GM23338 (cell line): ENCODE measurements at regions not wholly inside any gene's neighbourhood (a gene's known extent, or its start where the extent isn't known, plus 50 kb on each side); places are given as distances from the start of the nearest gene placed in this dataset.

Source experiments
- EZH2 ChIP-seq: fragments of 200-600 bp; sonication (generic); IDR thresholded peaks from one replicate; pipeline ENCODE4 v1.8.0; 2017; ENCODE audit warnings: antibody characterized with exemption, mild to moderate bottlenecking, low read depth; ENCODE audit not compliant: unreplicated experiment
- EZH2phosphoT487 ChIP-seq: fragments of 200-600 bp; sonication (generic); IDR thresholded peaks from one replicate; pipeline ENCODE4 v1.8.1; 2018; ENCODE audit warnings: antibody characterized with exemption; ENCODE audit not compliant: unreplicated experiment
- JUNB ChIP-seq: IDR thresholded peaks from one replicate; pipeline ENCODE4 v1.6.1; 2016; ENCODE audit warnings: antibody characterized with exemption; ENCODE audit not compliant: unreplicated experiment
- POLR2AphosphoS5 ChIP-seq: IDR thresholded peaks from 2 replicates; pipeline ENCODE4 v1.6.1; 2016; ENCODE audit warnings: antibody characterized with exemption, low read depth
- ZNF462 ChIP-seq: fragments of 250-450 bp; sonication (Bioruptor Pico); IDR thresholded peaks from 2 replicates; pipeline ENCODE4 v1.5.0; 2020; ENCODE audit warnings: mild to moderate bottlenecking, moderate library complexity
- TF ChIP-seq, protein P1 (sequence below), 2 experiments: fragments of 200-600 bp in 1 of 2; sonication (generic) in 1 of 2; conservative IDR thresholded peaks; 2 replicates each; pipeline versions ENCODE4 v1.5.1 to v1.6.1; 2016 to 2017; ENCODE audit warnings: antibody characterized with exemption in 2 of 2, low read depth in 2 of 2, mild to moderate bottlenecking in 2 of 2, moderate library complexity in 1 of 2
- TF ChIP-seq, protein P2 (sequence below): IDR thresholded peaks from one replicate; pipeline ENCODE4 v1.6.1; 2018; ENCODE audit warnings: antibody characterized with exemption; ENCODE audit not compliant: unreplicated experiment

DNA sequence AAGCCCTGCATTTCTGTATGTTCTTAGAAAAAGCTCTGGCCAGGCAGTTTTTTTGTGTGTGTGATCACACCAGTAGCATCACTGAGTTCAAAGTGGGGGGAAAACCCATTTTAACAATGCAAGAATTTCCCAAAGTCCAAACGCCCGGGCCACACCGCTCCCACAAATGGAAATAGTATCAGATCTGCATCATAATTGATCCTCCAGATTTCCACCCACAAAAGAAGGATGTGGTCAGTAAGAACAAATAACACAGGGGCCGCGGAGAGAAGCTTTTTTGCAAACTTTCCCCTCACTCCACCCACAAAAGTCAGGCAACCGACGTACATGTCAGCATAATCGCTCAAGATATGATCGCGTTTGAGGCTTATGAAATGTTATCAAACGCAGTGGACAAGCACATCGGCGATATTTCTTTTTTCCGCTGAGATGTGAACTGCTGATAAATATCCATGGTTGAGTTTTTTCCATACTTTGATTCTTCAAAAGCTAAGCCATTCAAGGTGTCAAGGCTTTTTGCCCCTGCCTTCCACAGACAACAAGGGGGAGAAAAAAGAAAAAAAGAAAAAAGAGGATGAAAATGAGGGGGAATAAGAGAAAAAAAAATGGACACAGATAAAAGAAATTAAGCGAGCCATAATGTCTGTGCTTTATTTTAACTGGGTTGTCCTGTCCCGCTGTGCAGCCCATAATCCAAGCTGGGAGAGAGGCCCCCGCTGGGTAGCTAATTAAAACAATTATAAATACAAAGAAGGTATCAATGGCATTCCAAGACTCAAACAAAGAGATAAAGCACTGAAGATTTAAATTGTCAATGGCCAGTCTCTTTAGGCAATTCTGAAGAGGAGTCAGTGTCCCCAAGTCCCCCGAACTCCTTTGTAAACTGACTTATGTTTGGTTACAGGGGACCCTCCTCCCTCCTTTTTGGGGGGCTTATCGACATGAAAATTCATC is 143.5 kb downstream of the ZFP64 start:
- TF ChIP-seq, protein P1, sequence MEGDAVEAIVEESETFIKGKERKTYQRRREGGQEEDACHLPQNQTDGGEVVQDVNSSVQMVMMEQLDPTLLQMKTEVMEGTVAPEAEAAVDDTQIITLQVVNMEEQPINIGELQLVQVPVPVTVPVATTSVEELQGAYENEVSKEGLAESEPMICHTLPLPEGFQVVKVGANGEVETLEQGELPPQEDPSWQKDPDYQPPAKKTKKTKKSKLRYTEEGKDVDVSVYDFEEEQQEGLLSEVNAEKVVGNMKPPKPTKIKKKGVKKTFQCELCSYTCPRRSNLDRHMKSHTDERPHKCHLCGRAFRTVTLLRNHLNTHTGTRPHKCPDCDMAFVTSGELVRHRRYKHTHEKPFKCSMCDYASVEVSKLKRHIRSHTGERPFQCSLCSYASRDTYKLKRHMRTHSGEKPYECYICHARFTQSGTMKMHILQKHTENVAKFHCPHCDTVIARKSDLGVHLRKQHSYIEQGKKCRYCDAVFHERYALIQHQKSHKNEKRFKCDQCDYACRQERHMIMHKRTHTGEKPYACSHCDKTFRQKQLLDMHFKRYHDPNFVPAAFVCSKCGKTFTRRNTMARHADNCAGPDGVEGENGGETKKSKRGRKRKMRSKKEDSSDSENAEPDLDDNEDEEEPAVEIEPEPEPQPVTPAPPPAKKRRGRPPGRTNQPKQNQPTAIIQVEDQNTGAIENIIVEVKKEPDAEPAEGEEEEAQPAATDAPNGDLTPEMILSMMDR (conservative IDR thresholded peaks at IDR 0.05; ENCODE audit: low read depth in 2 of 2) = no peak
- TF ChIP-seq EZH2 (no peak), EZH2phosphoT487 (no peak), ZNF462 (CRISPR knock-in tag) (no peak), JUNB (no peak), POLR2AphosphoS5 (no peak)
- TF ChIP-seq, protein P2, sequence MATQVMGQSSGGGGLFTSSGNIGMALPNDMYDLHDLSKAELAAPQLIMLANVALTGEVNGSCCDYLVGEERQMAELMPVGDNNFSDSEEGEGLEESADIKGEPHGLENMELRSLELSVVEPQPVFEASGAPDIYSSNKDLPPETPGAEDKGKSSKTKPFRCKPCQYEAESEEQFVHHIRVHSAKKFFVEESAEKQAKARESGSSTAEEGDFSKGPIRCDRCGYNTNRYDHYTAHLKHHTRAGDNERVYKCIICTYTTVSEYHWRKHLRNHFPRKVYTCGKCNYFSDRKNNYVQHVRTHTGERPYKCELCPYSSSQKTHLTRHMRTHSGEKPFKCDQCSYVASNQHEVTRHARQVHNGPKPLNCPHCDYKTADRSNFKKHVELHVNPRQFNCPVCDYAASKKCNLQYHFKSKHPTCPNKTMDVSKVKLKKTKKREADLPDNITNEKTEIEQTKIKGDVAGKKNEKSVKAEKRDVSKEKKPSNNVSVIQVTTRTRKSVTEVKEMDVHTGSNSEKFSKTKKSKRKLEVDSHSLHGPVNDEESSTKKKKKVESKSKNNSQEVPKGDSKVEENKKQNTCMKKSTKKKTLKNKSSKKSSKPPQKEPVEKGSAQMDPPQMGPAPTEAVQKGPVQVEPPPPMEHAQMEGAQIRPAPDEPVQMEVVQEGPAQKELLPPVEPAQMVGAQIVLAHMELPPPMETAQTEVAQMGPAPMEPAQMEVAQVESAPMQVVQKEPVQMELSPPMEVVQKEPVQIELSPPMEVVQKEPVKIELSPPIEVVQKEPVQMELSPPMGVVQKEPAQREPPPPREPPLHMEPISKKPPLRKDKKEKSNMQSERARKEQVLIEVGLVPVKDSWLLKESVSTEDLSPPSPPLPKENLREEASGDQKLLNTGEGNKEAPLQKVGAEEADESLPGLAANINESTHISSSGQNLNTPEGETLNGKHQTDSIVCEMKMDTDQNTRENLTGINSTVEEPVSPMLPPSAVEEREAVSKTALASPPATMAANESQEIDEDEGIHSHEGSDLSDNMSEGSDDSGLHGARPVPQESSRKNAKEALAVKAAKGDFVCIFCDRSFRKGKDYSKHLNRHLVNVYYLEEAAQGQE = no peak
